Activated CD4-positive, alpha-beta T cell treated with anti-CD3 and anti-CD28 coated beads, Interleukin-2, amount 10 ng/mL, durations not matched to agents 7 days and 5 days (primary cell): ENCODE measurements at regions not wholly inside any gene's neighbourhood (a gene's known extent, or its start where the extent isn't known, plus 50 kb on each side); places are given as distances from the start of the nearest gene placed in this dataset.

Experiments
- CTCF ChIA-PET: fragments of 350-600 bp; sonication (Branson Sonifier 250); formaldehyde crosslinking; loops from one replicate; lab custom pipeline; 2021; ENCODE audit warnings: antibody characterized with exemption; lab: Charles Lee
- POLR2A ChIA-PET: fragments of 350-600 bp; sonication (Branson Sonifier 250); formaldehyde crosslinking; loops from one replicate; lab custom pipeline; 2021; ENCODE audit warnings: antibody characterized with exemption; lab: Charles Lee
- DNase-seq: peaks from one replicate; pipeline ENCODE4 v3.0.0-alpha.2; 2020
- H3K27ac Mint-ChIP-seq: one replicate; pipeline ENCODE4 v1.8.0; 2021; ENCODE audit warnings: mild to moderate bottlenecking, moderate library complexity, mixed read lengths
- H3K27me3 Mint-ChIP-seq: one replicate; pipeline ENCODE4 v1.8.0; 2021; ENCODE audit warnings: mixed read lengths
- H3K36me3 Mint-ChIP-seq: one replicate; pipeline ENCODE4 v1.8.0; 2021; ENCODE audit warnings: low read depth, mixed read lengths
- H3K4me1 Mint-ChIP-seq: one replicate; pipeline ENCODE4 v1.8.0; 2021; ENCODE audit warnings: mixed read lengths
- H3K4me3 Mint-ChIP-seq: one replicate; pipeline ENCODE4 v1.8.0; 2021; ENCODE audit warnings: mild to moderate bottlenecking, moderate library complexity, mixed read lengths
- H3K9me3 Mint-ChIP-seq: one replicate; pipeline ENCODE4 v1.8.0; 2021; ENCODE audit warnings: mixed read lengths

DNA sequence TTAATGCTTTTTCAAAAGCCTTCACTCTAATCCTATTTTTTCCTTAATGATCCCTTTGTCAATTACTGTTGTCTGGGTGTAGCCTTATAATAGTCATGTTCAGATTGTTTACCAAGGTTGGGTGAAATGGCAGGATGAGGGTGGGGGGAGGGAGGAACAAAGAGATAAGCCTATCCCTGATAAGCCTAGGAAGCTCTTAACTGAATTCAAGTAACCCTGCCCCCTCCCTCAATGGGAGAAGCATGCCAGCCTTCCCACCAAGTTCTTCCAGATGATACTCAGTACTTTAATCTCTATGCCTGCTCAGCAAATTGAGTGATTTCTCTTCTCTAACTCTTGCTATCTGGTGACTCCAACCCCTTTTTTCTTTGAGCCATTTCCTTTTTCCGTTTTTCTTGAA is 180.3 kb upstream of the ETAA1 start:
- no peak for DNase-seq
- CTCF ChIA-PET = interaction anchor here (1.5 kb wide), 1 partner anchor 9 kb away, joined by 3 read pairs; no protein-coding TSS in a partner anchor
- POLR2A ChIA-PET = no interaction called here
- H3K27me3 Mint-ChIP-seq = no peaks in the 10 kb centered on the region
- no peaks in the 10 kb centered on the region for H3K36me3 Mint-ChIP-seq
- H3K27ac Mint-ChIP-seq = peak overlapping the region; percentile 57
- no peaks in the 10 kb centered on the region for H3K9me3 Mint-ChIP-seq
- no peak overlapping the region for H3K4me3 Mint-ChIP-seq
- H3K4me1 Mint-ChIP-seq = no peaks in the 10 kb centered on the region

DNA sequence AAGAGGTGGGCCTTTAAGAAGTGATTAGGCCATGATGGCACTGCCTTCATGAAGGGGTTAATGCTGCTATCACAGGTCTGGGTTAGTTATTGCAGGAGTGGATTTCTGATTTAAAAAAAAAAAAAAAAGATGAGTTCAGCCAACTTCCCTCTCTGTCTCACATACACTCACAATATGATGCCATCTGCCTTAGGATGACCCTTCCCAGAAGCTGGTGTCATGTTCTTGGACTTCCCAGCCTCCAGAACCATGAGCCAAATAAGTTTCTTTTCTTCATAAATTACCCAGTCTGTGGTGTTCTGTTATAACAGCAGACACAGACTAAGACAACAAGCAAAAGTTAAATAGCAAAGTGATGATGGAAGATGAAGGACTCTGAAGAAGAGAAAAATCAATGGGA is 179.7 kb upstream of the ETAA1 start:
- no peaks in the 10 kb centered on the region for H3K27me3 Mint-ChIP-seq
- H3K9me3 Mint-ChIP-seq = no peaks in the 10 kb centered on the region
- ChIA-PET POLR2A (no interaction called here), CTCF (no interaction called here)
- no peaks in the 10 kb centered on the region for H3K4me1 Mint-ChIP-seq
- no peak overlapping the region for H3K4me3 Mint-ChIP-seq
- DNase-seq = no peak
- H3K36me3 Mint-ChIP-seq = no peaks in the 10 kb centered on the region
- H3K27ac Mint-ChIP-seq = no peak overlapping the region

DNA sequence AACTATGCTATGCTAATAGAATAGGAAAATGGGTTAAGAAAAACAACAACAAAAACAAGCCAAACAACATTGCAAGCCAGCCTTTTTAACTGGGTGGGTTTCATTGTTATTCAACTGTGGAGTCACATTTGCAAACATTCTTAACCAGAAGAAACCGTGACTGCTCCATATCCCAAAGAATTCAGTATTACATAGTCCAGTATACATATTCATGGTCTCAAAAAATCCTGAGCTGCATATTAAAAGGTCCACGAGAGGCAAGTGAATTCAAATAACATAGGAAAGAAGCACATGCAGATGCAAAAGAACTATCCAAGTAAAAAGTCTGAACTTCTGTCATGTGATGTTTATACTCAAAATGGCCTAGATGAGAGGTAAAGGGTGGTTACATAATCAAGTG is 179.1 kb upstream of the ETAA1 start:
- DNase-seq = no peak
- Mint-ChIP-seq H3K36me3 (no peaks in the 10 kb centered on the region), H3K27me3 (no peaks in the 10 kb centered on the region), H3K4me3 (no peak overlapping the region), H3K4me1 (no peaks in the 10 kb centered on the region), H3K27ac (no peak overlapping the region), H3K9me3 (no peaks in the 10 kb centered on the region)
- ChIA-PET POLR2A (no interaction called here), CTCF (interaction anchor here (1.0 kb wide), 1 partner anchor 48 kb away, joined by 4 read pairs; no protein-coding TSS in a partner anchor)

DNA sequence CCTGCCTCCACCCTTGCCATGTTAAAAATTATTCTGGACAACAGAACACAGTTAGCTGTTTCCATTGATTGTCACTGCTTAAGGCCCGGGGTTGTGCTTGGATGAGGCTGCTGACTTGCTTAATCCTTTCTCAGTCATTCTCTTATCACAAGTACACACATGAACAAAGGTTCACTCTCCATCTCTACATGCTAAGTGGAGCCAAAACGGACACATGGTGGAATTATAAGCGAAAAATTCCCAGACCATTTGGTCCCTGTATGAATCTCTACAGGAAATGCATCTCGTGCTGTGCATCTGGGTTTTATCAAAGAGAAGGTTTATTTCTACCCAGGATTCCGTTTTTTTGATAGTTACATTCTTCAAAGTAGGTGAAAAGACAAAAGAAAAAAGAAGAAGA is 177.5 kb upstream of the ETAA1 start:
- Mint-ChIP-seq H3K27ac (no peak overlapping the region), H3K36me3 (no peaks in the 10 kb centered on the region), H3K9me3 (no peaks in the 10 kb centered on the region), H3K4me3 (no peak overlapping the region), H3K4me1 (no peaks in the 10 kb centered on the region), H3K27me3 (no peaks in the 10 kb centered on the region)
- POLR2A ChIA-PET = no interaction called here
- CTCF ChIA-PET = interaction anchor here (0.6 kb wide), 1 partner anchor 14 kb away, joined by 3 read pairs; no protein-coding TSS in a partner anchor
- DNase-seq = no peak

DNA sequence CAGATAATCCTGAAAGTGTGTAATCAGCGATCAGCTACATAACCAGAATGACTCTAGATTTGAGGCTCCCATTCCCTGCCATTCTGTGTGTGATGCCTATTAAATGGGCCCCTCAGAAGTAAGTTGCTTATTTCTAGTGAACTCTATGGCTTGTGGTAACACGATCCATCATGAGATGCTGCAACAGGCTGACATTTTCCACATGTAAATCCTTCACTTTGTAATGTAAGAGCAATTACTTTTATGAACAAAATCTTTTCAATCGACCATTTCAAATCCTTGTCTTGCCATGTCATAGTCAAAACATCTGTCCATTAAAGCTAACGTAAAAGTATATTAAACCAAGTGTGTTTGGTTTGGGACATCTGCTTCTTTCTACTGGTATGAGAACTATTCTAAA is 175.9 kb upstream of the ETAA1 start:
- Mint-ChIP-seq H3K4me1 (no peaks in the 10 kb centered on the region), H3K9me3 (no peaks in the 10 kb centered on the region), H3K27me3 (no peaks in the 10 kb centered on the region), H3K4me3 (no peak overlapping the region), H3K36me3 (no peaks in the 10 kb centered on the region), H3K27ac (no peak overlapping the region)
- CTCF ChIA-PET = no interaction called here
- no peak for DNase-seq
- POLR2A ChIA-PET = no interaction called here

DNA sequence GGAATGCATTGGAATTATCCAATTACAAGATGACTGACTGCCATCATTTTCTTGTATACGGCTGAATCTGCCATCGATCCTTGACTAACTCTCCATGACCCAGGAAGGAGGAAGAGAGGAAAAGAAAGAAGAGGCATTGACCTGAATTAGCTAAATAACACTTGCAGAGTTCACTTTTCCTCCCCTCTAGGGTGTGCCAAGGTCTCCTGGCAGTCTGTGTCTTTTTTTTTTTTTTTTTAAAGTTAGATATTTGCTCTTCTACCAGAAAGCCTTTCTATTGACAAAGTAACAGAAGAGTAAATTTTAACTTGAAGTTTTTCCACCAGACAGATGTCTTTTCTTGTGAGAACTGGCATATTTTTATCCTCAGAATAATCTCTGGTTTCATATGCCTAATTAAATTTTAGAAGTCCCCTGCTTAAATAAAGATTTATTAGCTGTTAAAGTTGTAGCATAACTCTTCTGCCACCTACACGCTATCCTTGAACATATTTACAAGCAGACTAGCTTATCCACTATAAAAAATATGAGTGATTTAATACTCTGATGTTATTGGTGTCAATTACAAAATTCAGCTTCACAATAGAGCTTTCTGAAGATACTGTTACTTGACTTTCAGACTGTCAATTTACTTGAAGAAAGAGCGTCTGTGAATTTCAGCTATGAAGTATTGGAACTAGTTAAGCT is 171.7 kb upstream of the ETAA1 start:
- no peak overlapping the region for H3K4me3 Mint-ChIP-seq
- no peak overlapping the region for H3K27ac Mint-ChIP-seq
- H3K9me3 Mint-ChIP-seq = no peaks in the 10 kb centered on the region

DNA sequence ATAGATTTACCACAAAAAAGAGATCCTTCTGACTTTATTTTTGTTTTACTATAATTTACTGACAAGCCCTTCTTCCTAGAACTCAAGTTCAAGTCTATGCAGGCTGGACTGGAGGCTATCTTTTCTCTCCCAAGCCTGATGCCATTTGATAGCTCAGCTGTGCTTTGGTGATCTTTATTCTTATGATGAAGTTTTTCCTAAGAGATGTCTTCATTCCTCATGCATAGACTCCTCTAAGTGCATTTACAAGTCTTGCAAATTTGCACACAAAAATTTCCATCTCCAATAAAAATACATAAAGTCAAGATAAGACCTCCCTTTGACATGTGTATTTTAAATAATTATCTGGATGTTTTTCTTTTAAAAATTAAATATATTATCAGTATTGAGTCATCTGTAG is 167.4 kb upstream of the ETAA1 start:
- Mint-ChIP-seq H3K36me3 (no peaks in the 10 kb centered on the region), H3K9me3 (no peaks in the 10 kb centered on the region), H3K27me3 (peaks cover 2% of the 10 kb centered on the region), H3K27ac (no peak overlapping the region), H3K4me3 (no peak overlapping the region), H3K4me1 (no peaks in the 10 kb centered on the region)
- CTCF ChIA-PET = no interaction called here
- POLR2A ChIA-PET = no interaction called here
- DNase-seq = no peak

More for the DNA sequence above, 171.7 kb upstream of the ETAA1 start:
- Mint-ChIP-seq H3K4me1 (no peaks in the 10 kb centered on the region), H3K27me3 (peaks cover 2% of the 10 kb centered on the region), H3K36me3 (no peaks in the 10 kb centered on the region)
- ChIA-PET POLR2A (no interaction called here), CTCF (interaction anchor here (1.4 kb wide), 1 partner anchor 9 kb away, joined by 3 read pairs; no protein-coding TSS in a partner anchor)
- no peak for DNase-seq

DNA sequence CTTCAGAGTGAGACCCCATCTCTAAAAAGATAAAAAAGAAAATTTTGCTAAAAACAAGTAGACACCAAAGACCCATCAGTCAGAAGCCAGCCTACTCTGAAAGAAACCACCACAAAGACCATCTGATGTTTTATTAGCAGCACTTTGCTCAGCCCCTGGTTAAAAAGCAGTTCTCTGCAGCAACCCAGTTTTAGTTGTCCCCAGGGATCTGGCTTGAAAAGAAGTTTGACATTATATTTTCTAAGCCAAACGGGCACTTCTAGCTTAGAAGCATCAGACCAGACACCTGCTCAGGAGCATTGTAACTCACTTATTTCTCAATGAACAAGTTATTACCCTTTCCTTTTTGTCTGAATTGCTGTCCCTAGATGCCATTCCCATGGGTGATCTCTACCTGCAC is 164.2 kb upstream of the ETAA1 start:
- CTCF ChIA-PET = no interaction called here
- no peaks in the 10 kb centered on the region for H3K9me3 Mint-ChIP-seq

DNA sequence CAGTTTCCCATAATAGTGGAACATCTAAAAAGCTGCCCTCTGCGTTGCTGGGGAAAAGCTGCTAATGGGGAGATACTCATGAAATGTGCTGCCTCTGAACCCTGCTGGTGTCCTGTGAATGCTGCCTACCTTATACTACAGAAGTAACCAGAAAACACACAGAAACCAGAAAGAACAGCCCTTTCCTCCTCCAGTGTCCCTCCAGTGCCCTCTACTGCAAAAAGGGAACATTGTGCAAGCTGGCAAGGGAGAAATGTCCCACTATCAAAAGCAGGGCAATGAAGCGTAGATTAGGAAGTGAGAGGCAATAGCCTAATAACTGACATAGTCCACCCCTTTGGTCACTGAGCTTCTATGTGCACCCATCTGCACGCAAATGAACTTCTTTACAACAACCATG is 162.7 kb upstream of the ETAA1 start:
- peaks cover under 1% of the 10 kb centered on the region for H3K27me3 Mint-ChIP-seq
- no peak for DNase-seq
- POLR2A ChIA-PET = no interaction called here
- no peaks in the 10 kb centered on the region for H3K4me1 Mint-ChIP-seq
- H3K27ac Mint-ChIP-seq = no peak overlapping the region
- H3K36me3 Mint-ChIP-seq = no peaks in the 10 kb centered on the region
- CTCF ChIA-PET = no interaction called here
- H3K9me3 Mint-ChIP-seq = no peaks in the 10 kb centered on the region
- H3K4me3 Mint-ChIP-seq = no peak overlapping the region

More for the DNA sequence above, 164.2 kb upstream of the ETAA1 start:
- Mint-ChIP-seq H3K4me3 (no peak overlapping the region), H3K4me1 (no peaks in the 10 kb centered on the region), H3K36me3 (no peaks in the 10 kb centered on the region), H3K27me3 (peaks cover 2% of the 10 kb centered on the region), H3K27ac (no peak overlapping the region)
- no peak for DNase-seq
- POLR2A ChIA-PET = no interaction called here

DNA sequence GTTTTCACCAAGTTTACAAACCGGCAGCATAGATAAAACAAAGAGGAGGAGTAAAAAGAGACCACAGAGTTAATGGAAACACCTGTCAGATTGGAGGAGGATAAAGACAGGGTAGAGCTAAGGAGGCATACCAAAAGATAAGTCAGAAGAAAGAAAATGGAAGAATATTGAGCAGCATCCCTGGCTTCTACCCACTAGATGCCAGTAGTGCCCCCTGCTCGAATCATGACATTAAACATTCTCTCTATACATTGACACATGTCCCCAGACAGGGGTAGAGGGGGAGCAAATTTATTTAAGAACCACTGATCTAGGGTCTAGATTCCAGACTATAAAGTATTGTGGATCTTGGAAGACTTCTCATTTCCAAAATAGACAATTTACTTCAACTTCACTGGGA is 159.8 kb upstream of the ETAA1 start:
- POLR2A ChIA-PET = no interaction called here
- Mint-ChIP-seq H3K27me3 (no peaks in the 10 kb centered on the region), H3K36me3 (no peaks in the 10 kb centered on the region), H3K9me3 (no peaks in the 10 kb centered on the region), H3K27ac (no peak overlapping the region), H3K4me1 (no peaks in the 10 kb centered on the region), H3K4me3 (no peak overlapping the region)
- no peak for DNase-seq
- CTCF ChIA-PET = no interaction called here

DNA sequence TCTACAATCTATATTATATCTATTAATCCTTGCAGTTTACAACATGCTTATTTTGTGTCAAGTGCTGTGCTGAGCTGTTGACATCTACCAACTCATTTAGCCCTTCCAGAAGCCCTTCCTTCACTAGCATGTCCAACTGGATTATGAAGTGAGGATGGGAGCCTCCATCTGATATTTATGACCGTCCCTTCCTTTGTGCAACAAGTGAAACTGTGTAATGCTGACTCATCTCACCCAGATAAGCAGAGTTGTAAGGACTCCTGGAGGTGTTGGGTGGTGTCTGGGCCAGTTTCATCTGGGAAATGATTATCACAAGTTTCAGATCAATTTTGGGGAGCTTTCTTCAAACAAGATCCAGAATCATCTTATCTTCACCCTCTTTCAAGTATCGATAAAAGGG is 156.6 kb upstream of the ETAA1 start:
- CTCF ChIA-PET = no interaction called here
- H3K4me3 Mint-ChIP-seq = no peak overlapping the region
- no peaks in the 10 kb centered on the region for H3K9me3 Mint-ChIP-seq
- no peaks in the 10 kb centered on the region for H3K36me3 Mint-ChIP-seq
- DNase-seq = no peak
- H3K27ac Mint-ChIP-seq = no peak overlapping the region
- no peaks in the 10 kb centered on the region for H3K4me1 Mint-ChIP-seq
- H3K27me3 Mint-ChIP-seq = no peaks in the 10 kb centered on the region
- POLR2A ChIA-PET = no interaction called here

DNA sequence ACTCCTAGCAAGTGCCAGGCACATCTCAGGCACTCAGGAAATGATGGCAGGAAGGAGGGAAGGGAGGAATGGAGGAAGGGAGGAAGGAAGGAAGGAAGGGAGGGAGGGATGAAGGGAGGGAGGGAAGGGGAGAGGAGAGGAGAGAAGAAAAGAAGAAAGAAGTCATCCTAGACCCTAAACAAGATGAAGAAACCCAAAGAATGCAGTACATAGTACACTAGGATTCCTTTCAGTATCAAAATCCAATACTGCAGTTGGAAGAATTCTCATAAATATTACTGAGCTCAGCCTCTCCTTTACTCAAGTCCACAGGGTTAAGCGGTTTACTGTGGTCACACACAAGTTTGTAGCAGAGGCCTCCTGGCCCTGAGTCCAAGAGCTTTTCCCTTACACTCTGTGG is 155.7 kb upstream of the ETAA1 start:
- ChIA-PET POLR2A (no interaction called here), CTCF (no interaction called here)
- Mint-ChIP-seq H3K27ac (no peak overlapping the region), H3K9me3 (no peaks in the 10 kb centered on the region), H3K4me3 (no peak overlapping the region), H3K27me3 (no peaks in the 10 kb centered on the region), H3K36me3 (no peaks in the 10 kb centered on the region), H3K4me1 (no peaks in the 10 kb centered on the region)
- no peak for DNase-seq

DNA sequence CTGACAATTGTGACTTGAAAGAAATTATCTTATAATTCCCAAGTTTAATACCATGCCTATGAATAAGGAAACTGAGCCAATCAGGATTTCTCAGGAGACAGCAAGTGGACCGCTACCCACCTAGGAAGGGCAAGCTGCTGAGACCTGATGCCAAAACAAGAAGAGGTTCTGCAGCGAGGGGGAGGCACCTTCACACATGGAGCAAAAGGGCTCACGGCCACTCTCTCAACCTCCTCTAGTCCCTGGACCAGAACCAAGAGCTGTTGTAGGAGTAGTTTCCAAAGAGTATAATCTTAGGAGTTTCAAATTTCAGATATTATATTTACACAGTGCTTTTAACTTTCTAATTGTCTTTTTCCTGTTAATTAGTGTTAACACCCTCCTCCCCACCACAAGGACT is 154.7 kb upstream of the ETAA1 start:
- no peak for DNase-seq
- Mint-ChIP-seq H3K27ac (no peak overlapping the region), H3K4me3 (no peak overlapping the region), H3K9me3 (no peaks in the 10 kb centered on the region), H3K27me3 (no peaks in the 10 kb centered on the region), H3K4me1 (no peaks in the 10 kb centered on the region), H3K36me3 (no peaks in the 10 kb centered on the region)
- CTCF ChIA-PET = no interaction called here
- POLR2A ChIA-PET = no interaction called here

DNA sequence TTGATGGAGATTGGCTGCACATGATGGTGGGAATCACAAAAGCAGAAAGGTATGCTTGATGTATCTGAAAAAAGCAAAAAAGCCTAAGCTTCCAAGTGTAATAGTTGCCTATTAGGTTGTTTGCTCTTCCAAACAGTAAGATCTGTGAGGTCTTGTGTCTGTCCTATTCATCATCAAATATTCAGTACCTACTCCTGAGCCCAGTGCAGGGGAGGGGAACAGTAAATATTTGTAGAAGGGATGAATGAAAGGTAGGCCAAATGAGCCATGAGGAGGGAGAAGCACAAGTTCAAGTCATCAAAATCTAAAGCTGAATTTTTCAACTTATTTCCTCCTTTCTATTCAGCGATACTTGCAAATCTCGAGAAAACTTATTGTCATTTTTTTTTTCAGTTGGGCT is 153.2 kb upstream of the ETAA1 start:
- Mint-ChIP-seq H3K4me3 (no peak overlapping the region), H3K27ac (no peak overlapping the region), H3K4me1 (no peaks in the 10 kb centered on the region), H3K36me3 (no peaks in the 10 kb centered on the region), H3K27me3 (no peaks in the 10 kb centered on the region), H3K9me3 (no peaks in the 10 kb centered on the region)
- ChIA-PET CTCF (no interaction called here), POLR2A (no interaction called here)
- DNase-seq = no peak
